Endothelial cell of umbilical vein (primary cell): ENCODE measurements at regions not wholly inside any gene's neighbourhood (a gene's known extent, or its start where the extent isn't known, plus 50 kb on each side); places are given as distances from the start of the nearest gene placed in this dataset.

Source experiments
- BruUV-seq: library from RNA; stranded (reverse); fragments of 400-500 nt; replicated peaks from 2 replicates; lab custom pipeline; 2021; lab: Mats Ljungman, UMichigan
- CTCF ChIA-PET: fragments of 300-600, 350-600 bp; sonication (Branson Sonifier 250); formaldehyde crosslinking; loops from one replicate; lab custom pipeline; 2021; ENCODE audit warnings: antibody characterized with exemption, inconsistent platforms; lab: Charles Lee
- POLR2A ChIA-PET: fragments of 300-600, 350-600 bp; sonication (Branson Sonifier 250); formaldehyde crosslinking; loops from one replicate; lab custom pipeline; 2021; ENCODE audit warnings: antibody characterized with exemption, inconsistent platforms; lab: Charles Lee
- DNase-seq: peaks from one replicate; pipeline ENCODE4 v3.0.0-alpha.2; 2011; ENCODE audit warnings: low read depth, low spot score
- FAIRE-seq: peaks from 2 replicates; lab custom pipeline; 2011; peaks lifted over from hg19 to GRCh38; lab: Jason Lieb, UNC
- H2AFZ ChIP-seq: 2 replicates; pipeline ENCODE4 v1.6.0; 2012; ENCODE audit warnings: low read depth, low read length, control low read depth, inconsistent platforms
- H3K27ac ChIP-seq: 2 replicates; pipeline ENCODE4 v1.5.1; 2011; ENCODE audit warnings: low read depth, mild to moderate bottlenecking, control low read depth, low read length, moderate library complexity; ENCODE audit not compliant: insufficient read depth
- H3K27me3 ChIP-seq, 2 experiments: 2 replicates each; pipeline versions ENCODE4 v1.6.0 to v1.6.1; 2011; ENCODE audit warnings: low read length in 2 of 2, mixed read lengths in 1 of 2; ENCODE audit not compliant: control insufficient read depth in 2 of 2, insufficient read depth in 2 of 2
- H3K36me3 ChIP-seq, 2 experiments: 2 replicates in 1 of 2; 3 replicates in 1 of 2; pipeline ENCODE4 v1.5.1; 2011; ENCODE audit warnings: low read length in 2 of 2, mild to moderate bottlenecking in 1 of 2, moderate library complexity in 1 of 2; ENCODE audit not compliant: control insufficient read depth in 2 of 2, insufficient read depth in 2 of 2; ENCODE audit errors: extremely low read depth in 1 of 2
- H3K4me1 ChIP-seq: 3 replicates; pipeline ENCODE4 v1.5.1; 2011; ENCODE audit warnings: mild to moderate bottlenecking, low read length; ENCODE audit not compliant: control insufficient read depth, insufficient read depth; ENCODE audit errors: extremely low read depth
- H3K4me2 ChIP-seq: 2 replicates; pipeline ENCODE4 v1.6.1; 2011; ENCODE audit warnings: low read length, control low read depth, mixed read lengths; ENCODE audit not compliant: insufficient read depth
- H3K4me3 ChIP-seq, 3 experiments: fragments of 200-600 bp in 1 of 3; sonication (generic), shearing (Covaris generic) in 1 of 3; replicated peaks in 1 of 3; 2 replicates each; pipeline ENCODE4 v1.5.1; 2011 to 2016; ENCODE audit warnings: control low read depth in 3 of 3, low read length in 3 of 3, mild to moderate bottlenecking in 2 of 3, inconsistent platforms in 1 of 3, low read depth in 1 of 3, moderate library complexity in 1 of 3; ENCODE audit not compliant: insufficient read depth in 1 of 3
- H3K79me2 ChIP-seq: 2 replicates; pipeline ENCODE4 v1.6.0; 2012; ENCODE audit warnings: low read length, inconsistent platforms; ENCODE audit not compliant: control insufficient read depth, insufficient read depth
- H3K9ac ChIP-seq: replicated peaks from 2 replicates; pipeline ENCODE3; 2011; ENCODE audit warnings: low read length, control low read depth; ENCODE audit not compliant: insufficient read depth; ENCODE audit errors: extremely low read depth
- H3K9me1 ChIP-seq: replicated peaks from 3 replicates; pipeline ENCODE4 v1.6.0; 2011; ENCODE audit warnings: mild to moderate bottlenecking, low read length; ENCODE audit not compliant: control insufficient read depth, insufficient read depth; ENCODE audit errors: extremely low read depth
- H3K9me3 ChIP-seq: replicated peaks from 2 replicates; pipeline ENCODE4 v1.5.1; 2012; ENCODE audit warnings: low read length, inconsistent platforms; ENCODE audit not compliant: control insufficient read depth, insufficient read depth
- H4K20me1 ChIP-seq: replicated peaks from 2 replicates; pipeline ENCODE3; 2011; ENCODE audit warnings: mild to moderate bottlenecking, low read length; ENCODE audit not compliant: control insufficient read depth, insufficient read depth; ENCODE audit errors: extremely low read depth
- CTCF ChIP-seq, 2 donors: IDR thresholded peaks; 1 replicate in 1 of 2; 2 replicates in 1 of 2; pipeline ENCODE4 v1.5.1; 2011; ENCODE audit warnings: low read length in 2 of 2, mild to moderate bottlenecking in 2 of 2, moderate library complexity in 2 of 2, control low read depth in 1 of 2, inconsistent platforms in 1 of 2, low read depth in 1 of 2; ENCODE audit not compliant: insufficient read depth in 1 of 2; ENCODE audit errors: extremely low read depth in 1 of 2
- EZH2 ChIP-seq: IDR thresholded peaks from 2 replicates; pipeline ENCODE4 v1.6.1; 2012; ENCODE audit warnings: borderline replicate concordance, low read depth, mild to moderate bottlenecking, moderate library complexity, low read length, inconsistent platforms; ENCODE audit not compliant: severe bottlenecking
- FOS ChIP-seq: IDR thresholded peaks from 2 replicates; pipeline ENCODE4 v1.6.1; 2011; ENCODE audit warnings: mild to moderate bottlenecking, low read length, moderate library complexity, borderline replicate concordance; ENCODE audit not compliant: insufficient read depth
- GATA2 ChIP-seq: IDR thresholded peaks from 2 replicates; pipeline ENCODE4 v1.7.0; 2011; ENCODE audit warnings: low read depth, mild to moderate bottlenecking, moderate library complexity, mixed read lengths, low read length; ENCODE audit not compliant: insufficient read length, insufficient read depth
- JUN ChIP-seq: IDR thresholded peaks from 2 replicates; pipeline ENCODE4 v1.6.1; 2011; ENCODE audit warnings: borderline replicate concordance, low read depth; ENCODE audit not compliant: insufficient read length, insufficient read depth
- MYC ChIP-seq: IDR thresholded peaks from one replicate; pipeline ENCODE4 v1.6.1; 2011; ENCODE audit warnings: mild to moderate bottlenecking, low read depth, low read length
- POLR2A ChIP-seq: IDR thresholded peaks from 2 replicates; pipeline ENCODE4 v1.6.1; 2012; ENCODE audit warnings: low read depth, mild to moderate bottlenecking, control low read depth, low read length
- POLR2AphosphoS5 ChIP-seq: IDR thresholded peaks from 2 replicates; pipeline ENCODE4 v1.6.1; 2012; ENCODE audit warnings: low read depth, mild to moderate bottlenecking, control low read depth, low read length, moderate library complexity; ENCODE audit not compliant: insufficient read depth
- dilution Hi-C: fragments of 300-500 bp; cut with MboI; formaldehyde crosslinking; loops from one replicate; pipeline ENCODE4 v1.15.0; 2019; ENCODE audit warnings: low sequenced_read_pairs; ENCODE audit not compliant: extremely low pct_ligation_motif_present
- intact Hi-C: fragments of 100-400 bp; cut with micrococcal nuclease; formaldehyde crosslinking; loops from one replicate; pipeline ENCODE4 v1.10.0; 2022
- TF ChIP-seq, protein P1 (sequence below): IDR thresholded peaks from 2 replicates; pipeline ENCODE4 v1.6.1; 2011; ENCODE audit not compliant: insufficient read depth, insufficient read length

DNA sequence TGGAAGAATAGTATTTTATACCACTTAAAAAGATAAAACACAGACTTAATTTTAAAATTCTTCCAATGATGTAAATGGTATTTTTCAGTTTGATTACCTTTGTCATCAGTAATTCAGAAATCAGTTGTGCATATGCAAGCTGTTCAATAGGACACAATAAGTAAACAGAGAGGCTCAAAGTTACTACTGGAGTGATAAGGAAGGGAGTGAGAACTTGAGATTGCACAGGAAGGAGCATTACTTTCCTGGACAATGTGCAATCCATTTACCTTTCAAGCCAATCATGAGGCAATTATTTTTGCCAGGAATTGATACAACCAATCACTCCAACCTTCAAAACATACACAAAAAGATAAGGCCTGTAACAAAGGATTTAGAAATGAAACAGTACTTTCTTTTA is 1024.3 kb downstream of the RAPGEF2 start:
- no peaks in the 10 kb centered on the region for H3K4me1 ChIP-seq
- H3K27ac ChIP-seq = no peak overlapping the region
- H3K36me3 ChIP-seq = no peaks in the 10 kb centered on the region
- FAIRE-seq = no peak
- TF ChIP-seq EZH2 (no peak), POLR2A (no peak), FOS (no peak), POLR2AphosphoS5 (no peak), CTCF (IDR thresholded peaks at IDR 0.05; ENCODE audit: extremely low read depth in 1 of 2, insufficient read depth in 1 of 2, low read depth in 1 of 2, low read length in 2 of 2) (no peak), GATA2 (no peak), MYC (no peak), JUN (no peak)
- TF ChIP-seq, protein P1, sequence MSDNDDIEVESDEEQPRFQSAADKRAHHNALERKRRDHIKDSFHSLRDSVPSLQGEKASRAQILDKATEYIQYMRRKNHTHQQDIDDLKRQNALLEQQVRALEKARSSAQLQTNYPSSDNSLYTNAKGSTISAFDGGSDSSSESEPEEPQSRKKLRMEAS = no peak
- no peak for DNase-seq
- no peaks in the 10 kb centered on the region for H3K27me3 ChIP-seq
- no peaks in the 10 kb centered on the region for H3K79me2 ChIP-seq
- ChIA-PET CTCF (no interaction called here), POLR2A (no interaction called here)
- intact Hi-C loops (no loop called here), dilution Hi-C loops (no loop called here)
- H3K4me3 ChIP-seq = no peak overlapping the region
- H4K20me1 ChIP-seq = no peaks in the 10 kb centered on the region
- no peak overlapping the region for H2AFZ ChIP-seq
- H3K4me2 ChIP-seq = no peak overlapping the region
- H3K9ac ChIP-seq = no peak overlapping the region
- H3K9me3 ChIP-seq = no peaks in the 10 kb centered on the region
- BruUV-seq = no TSS peak
- no peaks in the 10 kb centered on the region for H3K9me1 ChIP-seq
